Activated B cell treated with CpG ODN at 0.5 μM for 24 hours (primary cell): ENCODE measurements at regions not wholly inside any gene's neighbourhood (a gene's known extent, or its start where the extent isn't known, plus 50 kb on each side); places are given as distances from the start of the nearest gene placed in this dataset.
"Not testable (repeated sequence)": the region's sequence is repeated elsewhere in the genome, so short reads cannot be mapped to it uniquely, and the experiment has no call there.

Experiments used
- ATAC-seq: fragments of 200-7000 bp; cut with Tn5 transposase; one replicate; pipeline ENCODE4 v1.10.0; 2021; ENCODE audit warnings: low read depth, mild to moderate bottlenecking, moderate library complexity
- CTCF ChIA-PET: fragments of 350-600 bp; sonication (Branson Sonifier 250); formaldehyde crosslinking; loops from one replicate; lab custom pipeline; 2021; ENCODE audit warnings: antibody characterized with exemption; lab: Charles Lee
- POLR2A ChIA-PET: fragments of 350-600 bp; sonication (Branson Sonifier 250); formaldehyde crosslinking; loops from one replicate; lab custom pipeline; 2021; ENCODE audit warnings: antibody characterized with exemption; lab: Charles Lee
- DNase-seq: peaks from one replicate; pipeline ENCODE4 v3.0.0; 2022
- H3K27ac Mint-ChIP-seq: one replicate; pipeline ENCODE4 v1.8.0; 2020; ENCODE audit warnings: mixed read lengths
- H3K27me3 Mint-ChIP-seq: one replicate; pipeline ENCODE4 v1.8.0; 2021; ENCODE audit warnings: mixed read lengths
- H3K36me3 Mint-ChIP-seq: one replicate; pipeline ENCODE4 v1.8.0; 2021; ENCODE audit warnings: low read depth, mixed read lengths
- H3K4me1 Mint-ChIP-seq: one replicate; pipeline ENCODE4 v1.8.0; 2021; ENCODE audit warnings: mixed read lengths
- H3K4me3 Mint-ChIP-seq: one replicate; pipeline ENCODE4 v1.8.0; 2020; ENCODE audit warnings: mild to moderate bottlenecking, mixed read lengths
- H3K9me3 Mint-ChIP-seq: one replicate; pipeline ENCODE4 v1.8.0; 2020; ENCODE audit warnings: mixed read lengths
- intact Hi-C: fragments of 100-400 bp; cut with micrococcal nuclease; formaldehyde crosslinking; loops from one replicate; pipeline ENCODE4 v1.15.1; 2024
- TF ChIP-seq, protein P1 (sequence below): fragments of 200-600 bp; IDR thresholded peaks from one replicate; pipeline ENCODE4 v1.8.0; 2022; ENCODE audit warnings: antibody characterized with exemption, mild to moderate bottlenecking

DNA sequence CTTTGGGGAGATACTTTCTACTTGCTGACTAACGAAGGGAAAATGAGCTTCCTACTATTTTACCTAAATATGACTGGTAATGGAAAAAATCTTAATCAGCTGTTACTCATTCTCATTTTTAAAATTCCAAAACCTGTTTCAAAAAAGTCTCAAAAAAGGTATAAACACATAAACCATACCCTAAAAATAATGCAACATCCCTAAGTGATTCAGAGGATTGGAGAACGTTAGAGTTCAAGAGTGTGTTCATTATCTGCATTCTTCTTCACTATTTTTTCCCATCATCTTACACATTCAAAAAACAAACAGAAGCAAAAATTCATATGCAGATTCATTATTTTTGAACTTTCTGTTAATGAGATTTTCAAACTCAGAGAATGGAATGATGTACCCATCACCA, 150.4 kb upstream of the GNAI1 start:
- H3K4me3 Mint-ChIP-seq: no peak overlapping the region
- TF ChIP-seq, protein P1, sequence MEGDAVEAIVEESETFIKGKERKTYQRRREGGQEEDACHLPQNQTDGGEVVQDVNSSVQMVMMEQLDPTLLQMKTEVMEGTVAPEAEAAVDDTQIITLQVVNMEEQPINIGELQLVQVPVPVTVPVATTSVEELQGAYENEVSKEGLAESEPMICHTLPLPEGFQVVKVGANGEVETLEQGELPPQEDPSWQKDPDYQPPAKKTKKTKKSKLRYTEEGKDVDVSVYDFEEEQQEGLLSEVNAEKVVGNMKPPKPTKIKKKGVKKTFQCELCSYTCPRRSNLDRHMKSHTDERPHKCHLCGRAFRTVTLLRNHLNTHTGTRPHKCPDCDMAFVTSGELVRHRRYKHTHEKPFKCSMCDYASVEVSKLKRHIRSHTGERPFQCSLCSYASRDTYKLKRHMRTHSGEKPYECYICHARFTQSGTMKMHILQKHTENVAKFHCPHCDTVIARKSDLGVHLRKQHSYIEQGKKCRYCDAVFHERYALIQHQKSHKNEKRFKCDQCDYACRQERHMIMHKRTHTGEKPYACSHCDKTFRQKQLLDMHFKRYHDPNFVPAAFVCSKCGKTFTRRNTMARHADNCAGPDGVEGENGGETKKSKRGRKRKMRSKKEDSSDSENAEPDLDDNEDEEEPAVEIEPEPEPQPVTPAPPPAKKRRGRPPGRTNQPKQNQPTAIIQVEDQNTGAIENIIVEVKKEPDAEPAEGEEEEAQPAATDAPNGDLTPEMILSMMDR: no peak
- intact Hi-C loops: no loop called here

DNA sequence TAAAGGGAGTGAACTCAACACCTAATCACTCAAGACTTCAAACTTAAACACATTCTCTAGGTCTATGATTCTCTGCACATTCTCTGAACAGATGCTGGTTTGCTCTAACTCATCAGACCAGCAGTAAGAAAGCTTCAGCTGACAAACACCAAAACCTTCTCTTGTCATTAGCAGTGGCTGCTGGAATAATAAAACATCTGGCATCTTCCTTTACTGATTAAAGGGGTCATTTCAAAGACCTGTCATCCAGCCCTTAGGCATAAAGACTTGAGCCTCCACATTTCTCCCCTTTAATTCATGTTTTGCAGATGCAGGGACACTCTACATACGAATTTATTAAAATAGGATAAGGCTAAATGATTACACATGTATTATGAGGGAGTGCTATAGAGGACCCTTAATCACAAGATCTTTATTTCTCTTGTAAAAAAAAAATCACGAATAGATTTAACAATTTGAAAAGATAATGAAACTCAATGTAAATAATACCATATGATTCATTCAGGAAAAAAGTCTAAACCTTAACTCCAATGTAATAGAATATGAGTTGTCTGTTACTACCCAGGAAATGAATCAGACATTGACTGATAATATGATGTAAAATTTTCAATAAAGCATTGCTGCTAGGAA, 152.4 kb upstream of the GNAI1 start:
- POLR2A ChIA-PET: no interaction called here
- Mint-ChIP-seq H3K9me3 (peaks cover 2% of the 10 kb centered on the region), H3K4me1 (no peaks in the 10 kb centered on the region), H3K27ac (no peak overlapping the region), H3K36me3 (no peaks in the 10 kb centered on the region), H3K4me3 (no peak overlapping the region), H3K27me3 (no peaks in the 10 kb centered on the region)
- TF ChIP-seq, protein P1: no peak
- no peak for DNase-seq
- intact Hi-C loops: no loop called here
- CTCF ChIA-PET: no interaction called here
- no peak for ATAC-seq

More for the DNA sequence above, 150.4 kb upstream of the GNAI1 start:
- H3K36me3 Mint-ChIP-seq: no peaks in the 10 kb centered on the region
- no peak for DNase-seq
- no peak for ATAC-seq
- ChIA-PET POLR2A (no interaction called here), CTCF (no interaction called here)
- no peak overlapping the region for H3K27ac Mint-ChIP-seq
- H3K27me3 Mint-ChIP-seq: no peaks in the 10 kb centered on the region
- no peaks in the 10 kb centered on the region for H3K4me1 Mint-ChIP-seq
- H3K9me3 Mint-ChIP-seq: no peaks in the 10 kb centered on the region

DNA sequence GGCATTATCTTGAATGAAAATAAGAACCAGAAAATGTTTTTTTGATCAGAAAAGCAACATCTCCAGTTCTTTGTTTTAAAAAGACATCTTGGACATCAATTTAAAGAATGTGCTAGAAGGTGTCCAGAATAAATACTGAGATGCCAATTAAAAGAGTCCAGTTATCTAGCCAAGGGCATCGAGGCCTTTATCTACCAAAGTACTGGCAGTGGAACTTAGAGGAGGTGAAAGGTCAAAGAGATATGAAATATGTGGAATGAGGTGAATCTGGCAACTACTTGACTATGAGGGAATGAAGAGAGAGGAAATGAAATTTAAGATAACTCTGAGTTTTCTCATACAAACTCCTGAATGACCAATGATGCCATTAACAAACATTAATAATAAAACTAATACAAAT, 154.3 kb upstream of the GNAI1 start:
- POLR2A ChIA-PET: no interaction called here

DNA sequence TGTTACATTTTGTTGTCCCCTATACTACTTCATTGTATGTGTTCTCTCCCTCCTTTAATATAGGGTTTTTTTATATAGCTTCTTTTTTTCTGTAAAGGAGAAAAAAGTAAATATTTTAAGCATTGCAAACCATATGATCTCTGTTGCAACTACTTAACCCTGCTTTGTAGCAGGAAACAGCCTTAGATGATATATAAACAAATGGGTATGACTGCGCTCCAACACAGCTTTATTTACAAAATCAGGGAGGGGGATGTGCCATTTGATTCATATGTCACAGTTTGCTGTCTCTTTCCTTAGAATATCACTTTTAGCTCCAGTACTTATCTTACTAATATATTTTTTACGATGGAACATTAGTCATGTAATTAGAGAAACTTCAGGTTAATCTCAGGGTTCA, 155.2 kb upstream of the GNAI1 start:
- TF ChIP-seq, protein P1: no peak
- H3K27me3 Mint-ChIP-seq: no peaks in the 10 kb centered on the region
- H3K9me3 Mint-ChIP-seq: peaks cover 3% of the 10 kb centered on the region
- POLR2A ChIA-PET: no interaction called here
- H3K4me3 Mint-ChIP-seq: no peak overlapping the region
- intact Hi-C loops: no loop called here
- CTCF ChIA-PET: no interaction called here
- H3K4me1 Mint-ChIP-seq: no peaks in the 10 kb centered on the region
- no peak for DNase-seq
- H3K36me3 Mint-ChIP-seq: no peaks in the 10 kb centered on the region
- H3K27ac Mint-ChIP-seq: no peak overlapping the region
- ATAC-seq: no peak

More for the DNA sequence above, 154.3 kb upstream of the GNAI1 start:
- CTCF ChIA-PET: no interaction called here
- Mint-ChIP-seq H3K27me3 (no peaks in the 10 kb centered on the region), H3K4me3 (no peak overlapping the region), H3K27ac (no peak overlapping the region), H3K36me3 (no peaks in the 10 kb centered on the region), H3K4me1 (no peaks in the 10 kb centered on the region), H3K9me3 (peaks cover 3% of the 10 kb centered on the region)
- DNase-seq (no peak), ATAC-seq (no peak)
- TF ChIP-seq, protein P1: no peak
- intact Hi-C loops: no loop called here

DNA sequence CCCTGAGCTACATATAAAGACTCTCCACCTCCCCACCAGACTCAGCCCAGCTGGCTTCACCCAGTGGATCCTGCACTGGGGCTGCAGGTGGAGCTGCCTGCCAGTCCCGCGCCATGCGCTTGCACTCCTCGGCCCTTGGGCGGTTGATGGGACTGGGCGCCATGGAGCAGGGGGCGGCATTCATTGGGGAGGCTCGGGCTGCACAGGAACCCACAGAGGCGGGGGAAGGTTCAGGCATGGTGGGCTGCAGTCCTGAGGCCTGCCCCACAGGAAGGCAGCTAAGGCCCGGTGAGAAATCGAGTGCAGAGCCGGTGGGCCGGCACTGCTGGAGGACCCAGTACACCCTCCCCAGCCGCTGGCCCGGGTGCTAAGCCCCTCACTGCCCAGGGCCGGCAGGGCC, 157.2 kb upstream of the GNAI1 start:
- ChIA-PET POLR2A (no interaction called here), CTCF (no interaction called here)
- no peak for DNase-seq
- Mint-ChIP-seq H3K27ac (no peak overlapping the region), H3K4me3 (no peak overlapping the region), H3K4me1 (no peaks in the 10 kb centered on the region), H3K27me3 (no peaks in the 10 kb centered on the region), H3K9me3 (peaks cover 3% of the 10 kb centered on the region), H3K36me3 (no peaks in the 10 kb centered on the region)
- TF ChIP-seq, protein P1: no peak
- ATAC-seq: no peak
- intact Hi-C loops: no loop called here

DNA sequence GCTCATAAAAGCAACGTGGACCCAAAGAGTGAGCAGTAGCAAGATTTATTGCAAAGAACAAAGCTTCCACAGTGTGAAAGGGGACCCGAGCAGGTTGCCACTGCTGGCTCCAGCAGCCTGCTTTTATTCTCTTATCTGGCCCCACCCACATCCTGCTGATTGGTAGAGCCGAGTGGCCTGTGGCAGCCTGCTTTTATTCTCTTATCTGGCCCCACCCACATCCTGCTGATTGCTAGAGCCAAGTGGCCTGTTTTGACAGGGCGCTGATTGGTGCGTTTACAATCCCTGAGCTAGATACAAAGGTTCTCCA, 158.0 kb upstream of the GNAI1 start:
- ATAC-seq, H3K4me3 Mint-ChIP-seq, H3K9me3 Mint-ChIP-seq, H3K27ac Mint-ChIP-seq, POLR2A ChIA-PET, H3K36me3 Mint-ChIP-seq, H3K4me1 Mint-ChIP-seq, CTCF ChIA-PET, DNase-seq, intact Hi-C loops, H3K27me3 Mint-ChIP-seq: not testable (repeated sequence)

DNA sequence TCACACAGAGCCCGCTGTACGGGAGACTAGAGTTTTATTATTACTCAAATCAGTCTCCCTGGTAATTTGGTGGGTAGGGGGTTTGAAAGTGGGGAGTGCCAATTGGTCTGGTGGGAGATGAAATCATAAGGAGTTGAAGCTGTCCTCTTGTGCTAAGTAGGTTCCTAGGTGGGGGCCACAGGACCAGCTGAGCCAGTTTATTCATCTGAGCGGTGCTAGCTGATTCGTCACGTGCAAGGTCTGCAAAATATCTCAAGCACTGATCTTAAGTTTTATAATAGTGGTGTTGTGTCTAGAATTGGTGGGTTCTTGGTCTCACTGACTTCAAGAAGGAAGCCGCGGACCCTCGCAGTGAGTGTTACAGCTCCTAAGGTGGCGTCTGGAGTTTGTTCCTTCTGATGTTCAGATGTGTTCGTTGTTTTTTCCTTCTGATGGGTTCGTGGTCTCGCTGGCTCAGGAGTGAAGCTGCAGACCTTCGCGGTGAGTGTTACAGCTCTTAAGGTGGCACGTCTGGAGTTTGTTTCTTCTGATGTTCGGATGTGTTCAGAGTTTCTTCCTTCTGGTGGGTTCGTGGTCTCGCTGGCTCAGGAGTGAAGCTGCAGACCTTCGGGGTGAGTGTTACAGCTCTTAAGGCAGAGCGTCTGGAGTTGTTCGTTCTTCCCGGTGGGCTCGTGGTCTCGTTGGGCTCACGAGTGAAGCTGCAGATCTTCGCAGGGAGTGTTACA, 158.5 kb upstream of the GNAI1 start:
- POLR2A ChIA-PET, CTCF ChIA-PET, H3K4me1 Mint-ChIP-seq, DNase-seq, H3K27me3 Mint-ChIP-seq, H3K4me3 Mint-ChIP-seq, intact Hi-C loops, ATAC-seq, H3K27ac Mint-ChIP-seq, H3K9me3 Mint-ChIP-seq, H3K36me3 Mint-ChIP-seq: not testable (repeated sequence)
